ENCODE measurements at regions not wholly inside any gene's neighbourhood (a gene's known extent, or its start where the extent isn't known, plus 50 kb on each side); places are given as distances from the start of the nearest gene placed in this dataset.
"Not testable (repeated sequence)": the region's sequence is repeated elsewhere in the genome, so short reads cannot be mapped to it uniquely, and the experiment has no call there.

- no peak for DNase-seq
- H3K4me3 Mint-ChIP-seq: no peak overlapping the region
- H3K9me3 Mint-ChIP-seq: peaks cover 2% of the 10 kb centered on the region
- no peaks in the 10 kb centered on the region for H3K4me1 Mint-ChIP-seq
- CTCF ChIA-PET: interaction anchor here (0.9 kb wide), 1 partner anchor 10 kb away, joined by 3 read pairs; no protein-coding TSS in a partner anchor
- H3K27me3 Mint-ChIP-seq: no peaks in the 10 kb centered on the region
- H3K36me3 Mint-ChIP-seq (ENCODE audit: low read depth): no peaks in the 10 kb centered on the region
- POLR2A ChIA-PET: no interaction called here
- H3K27ac Mint-ChIP-seq: no peak overlapping the region
These were observed 249.3 kb upstream of the AVPR1A start for GRCh38 chr12:63400318-63400717.

DNA sequence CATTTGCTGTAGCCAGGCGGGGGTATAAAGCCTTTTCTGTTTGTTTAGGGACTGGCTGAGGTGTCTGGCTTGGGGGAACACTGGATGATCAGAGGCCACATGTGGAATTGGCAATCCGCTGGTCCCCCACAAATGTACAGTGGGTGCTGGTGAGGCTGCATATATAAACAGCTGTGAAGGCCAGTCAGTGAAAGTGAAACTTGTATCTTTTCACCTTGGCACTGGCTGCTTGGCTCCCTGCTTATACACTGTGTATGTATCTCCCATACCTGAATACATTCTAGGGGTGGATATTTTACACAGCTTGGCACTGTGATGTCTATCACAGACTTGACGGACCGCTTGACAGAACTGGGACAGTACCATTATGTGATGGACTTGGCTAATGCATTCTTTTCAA lies 246.8 kb upstream of the AVPR1A start:
- CTCF ChIA-PET: no interaction called here
- Mint-ChIP-seq H3K9me3 (peaks cover 2% of the 10 kb centered on the region), H3K4me1 (no peaks in the 10 kb centered on the region), H3K36me3 (ENCODE audit: low read depth) (no peaks in the 10 kb centered on the region), H3K27ac (no peak overlapping the region), H3K27me3 (no peaks in the 10 kb centered on the region), H3K4me3 (no peak overlapping the region)
- POLR2A ChIA-PET: no interaction called here
- no peak for DNase-seq

- DNase-seq: no peak
- Mint-ChIP-seq H3K27ac (no peak overlapping the region), H3K27me3 (no peaks in the 10 kb centered on the region), H3K4me3 (no peak overlapping the region), H3K36me3 (ENCODE audit: low read depth) (no peaks in the 10 kb centered on the region), H3K9me3 (peaks cover 2% of the 10 kb centered on the region), H3K4me1 (no peaks in the 10 kb centered on the region)
- POLR2A ChIA-PET: no interaction called here
- CTCF ChIA-PET: no interaction called here
These were observed 245.1 kb upstream of the AVPR1A start for GRCh38 chr12:63396135-63396534.

- Mint-ChIP-seq H3K27me3 (no peaks in the 10 kb centered on the region), H3K4me3 (no peak overlapping the region), H3K4me1 (no peaks in the 10 kb centered on the region), H3K9me3 (peaks cover 2% of the 10 kb centered on the region), H3K36me3 (ENCODE audit: low read depth) (no peaks in the 10 kb centered on the region), H3K27ac (no peak overlapping the region)
- CTCF ChIA-PET: no interaction called here
- POLR2A ChIA-PET: no interaction called here
- no peak for DNase-seq
These were observed 244.0 kb upstream of the AVPR1A start for GRCh38 chr12:63394983-63395382.

GRCh38 chr12:63394349-63394748 lies 243.3 kb upstream of the AVPR1A start:
- H3K4me1 Mint-ChIP-seq: no peaks in the 10 kb centered on the region
- DNase-seq: no peak
- no peaks in the 10 kb centered on the region for H3K27me3 Mint-ChIP-seq
- ChIA-PET CTCF (no interaction called here), POLR2A (no interaction called here)
- no peak overlapping the region for H3K27ac Mint-ChIP-seq
- no peaks in the 10 kb centered on the region for H3K36me3 Mint-ChIP-seq (ENCODE audit: low read depth)
- H3K4me3 Mint-ChIP-seq: no peak overlapping the region
- H3K9me3 Mint-ChIP-seq: peaks cover 2% of the 10 kb centered on the region

- no peak for DNase-seq
- no peak overlapping the region for H3K4me3 Mint-ChIP-seq
- peak overlapping the region; percentile 1 for H3K27ac Mint-ChIP-seq
- POLR2A ChIA-PET: no interaction called here
- H3K36me3 Mint-ChIP-seq (ENCODE audit: low read depth): no peaks in the 10 kb centered on the region
- no peaks in the 10 kb centered on the region for H3K4me1 Mint-ChIP-seq
- CTCF ChIA-PET: no interaction called here
- no peaks in the 10 kb centered on the region for H3K9me3 Mint-ChIP-seq
- no peaks in the 10 kb centered on the region for H3K27me3 Mint-ChIP-seq
These were observed 238.2 kb upstream of the AVPR1A start for GRCh38 chr12:63389211-63389610.

DNA sequence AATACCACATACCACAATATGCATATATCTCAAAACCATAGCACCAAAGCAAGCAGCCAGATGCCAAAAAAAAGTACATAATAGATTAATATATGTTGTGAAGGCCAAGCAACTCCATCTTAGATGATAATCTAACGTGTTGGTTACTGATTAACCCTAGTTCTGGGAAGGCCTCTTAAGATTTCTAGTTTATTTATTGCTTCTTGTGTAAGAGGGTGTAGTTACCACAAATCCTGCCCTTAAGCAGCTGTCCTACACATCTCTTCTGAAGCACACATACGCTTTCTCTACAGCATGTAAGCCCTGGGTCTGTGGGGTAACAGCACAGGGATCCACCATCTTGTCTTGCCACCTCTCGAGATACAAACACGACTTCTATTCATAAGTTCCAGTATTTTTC lies 236.8 kb upstream of the AVPR1A start:
- CTCF ChIA-PET: no interaction called here
- H3K4me1 Mint-ChIP-seq: no peaks in the 10 kb centered on the region
- no peak overlapping the region for H3K4me3 Mint-ChIP-seq

GRCh38 chr12:63382930-63383329 lies 231.9 kb upstream of the AVPR1A start:
- no peak for DNase-seq
- POLR2A ChIA-PET: no interaction called here
- H3K27me3 Mint-ChIP-seq: no peaks in the 10 kb centered on the region
- H3K36me3 Mint-ChIP-seq (ENCODE audit: low read depth): no peaks in the 10 kb centered on the region
- H3K9me3 Mint-ChIP-seq: no peaks in the 10 kb centered on the region
- no peak overlapping the region for H3K4me3 Mint-ChIP-seq
- H3K4me1 Mint-ChIP-seq: no peaks in the 10 kb centered on the region
- H3K27ac Mint-ChIP-seq: no peak overlapping the region
- CTCF ChIA-PET: no interaction called here

More for the DNA sequence above, 236.8 kb upstream of the AVPR1A start:
- Mint-ChIP-seq H3K36me3 (ENCODE audit: low read depth) (no peaks in the 10 kb centered on the region), H3K27ac (no peak overlapping the region), H3K27me3 (no peaks in the 10 kb centered on the region), H3K9me3 (no peaks in the 10 kb centered on the region)
- no peak for DNase-seq
- POLR2A ChIA-PET: no interaction called here

DNA sequence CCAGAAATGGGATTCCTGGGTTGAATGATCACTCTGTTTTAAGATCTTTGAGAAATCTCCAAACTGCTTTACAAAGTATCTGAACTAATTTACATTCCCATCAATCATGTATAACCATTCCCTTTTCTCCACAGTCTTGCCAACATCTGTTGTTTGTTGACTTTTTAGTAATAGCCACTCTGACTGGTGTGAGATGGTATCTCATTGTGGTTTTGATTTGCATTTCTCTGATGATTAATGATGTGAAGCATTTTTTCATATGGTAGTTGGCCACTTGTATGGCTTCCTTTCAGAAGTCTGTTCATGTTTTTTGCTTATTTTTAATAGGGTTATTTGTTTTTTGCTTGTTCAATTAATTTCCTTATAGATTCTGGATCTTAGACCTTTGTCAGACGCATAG lies 211.8 kb upstream of the AVPR1A start:
- no peaks in the 10 kb centered on the region for H3K4me1 Mint-ChIP-seq
- DNase-seq: no peak
- ChIA-PET POLR2A (no interaction called here), CTCF (no interaction called here)
- H3K9me3 Mint-ChIP-seq: peaks cover 5% of the 10 kb centered on the region
- no peak overlapping the region for H3K4me3 Mint-ChIP-seq
- no peaks in the 10 kb centered on the region for H3K36me3 Mint-ChIP-seq (ENCODE audit: low read depth)
- no peaks in the 10 kb centered on the region for H3K27me3 Mint-ChIP-seq
- no peak overlapping the region for H3K27ac Mint-ChIP-seq

DNA sequence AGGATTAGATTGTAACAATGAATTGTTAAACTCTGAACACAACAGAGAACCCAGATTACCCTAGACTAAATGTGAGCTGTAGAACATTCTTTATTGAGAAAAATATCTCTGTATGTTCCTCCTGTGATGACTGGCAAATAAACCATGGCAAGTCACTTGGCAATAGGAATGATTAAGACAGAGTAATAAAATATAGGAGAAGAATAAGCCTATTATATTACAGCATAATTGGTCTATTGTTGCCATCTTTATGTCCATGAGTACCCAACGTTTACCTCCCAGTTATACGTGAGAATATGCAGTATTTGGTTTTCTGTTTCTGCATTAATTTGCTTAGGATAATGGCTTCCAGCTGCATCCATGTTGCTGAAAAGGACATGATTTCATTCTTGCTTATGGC lies 211.2 kb upstream of the AVPR1A start:
- DNase-seq: no peak
- Mint-ChIP-seq H3K4me1 (no peaks in the 10 kb centered on the region), H3K27me3 (no peaks in the 10 kb centered on the region), H3K27ac (no peak overlapping the region), H3K9me3 (peaks cover 5% of the 10 kb centered on the region), H3K4me3 (no peak overlapping the region), H3K36me3 (ENCODE audit: low read depth) (no peaks in the 10 kb centered on the region)
- CTCF ChIA-PET: no interaction called here
- POLR2A ChIA-PET: no interaction called here

DNA sequence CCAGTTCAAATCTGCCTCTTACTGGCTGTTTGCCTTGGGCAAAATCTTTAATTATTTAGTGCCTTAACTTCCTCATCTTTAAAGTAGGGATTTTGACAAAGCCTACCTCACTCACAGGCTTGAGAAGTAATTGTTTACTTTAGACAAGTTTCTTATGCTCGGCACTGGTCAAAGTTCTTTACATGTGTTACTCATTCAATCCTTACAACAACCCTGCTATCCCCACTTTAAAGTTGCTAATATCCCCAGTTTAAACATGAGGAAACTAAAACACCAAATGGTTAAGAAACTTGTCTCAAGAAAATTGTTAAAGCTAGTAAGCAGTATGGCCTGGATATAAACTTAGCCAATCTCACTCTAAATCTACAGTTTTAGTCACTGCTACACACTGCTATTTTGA lies 204.0 kb upstream of the AVPR1A start:
- Mint-ChIP-seq H3K27ac (no peak overlapping the region), H3K36me3 (ENCODE audit: low read depth) (no peaks in the 10 kb centered on the region), H3K4me3 (no peak overlapping the region), H3K9me3 (no peaks in the 10 kb centered on the region), H3K27me3 (no peaks in the 10 kb centered on the region), H3K4me1 (no peaks in the 10 kb centered on the region)
- no peak for DNase-seq
- ChIA-PET POLR2A (no interaction called here), CTCF (no interaction called here)

DNA sequence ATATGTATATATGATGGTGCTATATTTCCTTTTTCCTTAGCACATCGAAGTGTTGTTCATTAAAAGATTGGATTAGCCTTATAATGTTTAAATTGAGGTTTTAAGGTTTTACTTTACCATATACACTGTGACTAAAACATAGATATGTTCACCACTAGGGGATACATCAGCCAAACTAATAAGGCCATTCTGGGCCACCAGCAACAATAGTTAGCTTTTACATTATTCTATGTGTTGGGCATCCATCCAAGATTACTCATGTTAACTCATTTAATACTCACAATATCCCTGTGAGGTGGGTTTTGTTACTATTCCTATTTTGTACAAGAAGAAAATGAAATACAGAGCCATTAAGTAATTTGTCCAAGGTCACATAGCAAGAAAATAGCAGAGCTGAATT lies 202.6 kb upstream of the AVPR1A start:
- POLR2A ChIA-PET: no interaction called here
- Mint-ChIP-seq H3K36me3 (ENCODE audit: low read depth) (no peaks in the 10 kb centered on the region), H3K9me3 (no peaks in the 10 kb centered on the region), H3K4me1 (no peaks in the 10 kb centered on the region), H3K27ac (no peak overlapping the region), H3K4me3 (no peak overlapping the region), H3K27me3 (no peaks in the 10 kb centered on the region)
- DNase-seq: no peak
- CTCF ChIA-PET: no interaction called here

DNA sequence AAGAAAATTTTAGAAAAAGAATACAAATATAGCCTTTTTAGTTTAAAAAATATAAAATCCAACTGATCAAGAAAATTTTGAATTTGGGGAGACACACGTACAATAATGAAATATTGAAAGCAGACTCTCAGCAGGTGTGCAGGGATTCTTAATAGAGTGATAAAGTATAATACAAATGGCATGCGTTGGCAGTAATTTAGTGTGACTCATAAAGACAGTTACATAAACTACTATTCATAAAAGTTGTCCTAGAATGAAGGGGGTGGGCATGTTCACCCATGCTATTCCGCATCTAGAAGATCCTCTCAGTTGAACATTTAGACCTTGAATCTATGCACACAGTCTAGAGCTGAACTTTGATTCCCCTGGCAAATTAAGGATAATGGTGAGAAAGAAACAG lies 200.4 kb upstream of the AVPR1A start:
- Mint-ChIP-seq H3K27me3 (no peaks in the 10 kb centered on the region), H3K27ac (no peak overlapping the region), H3K4me1 (no peaks in the 10 kb centered on the region), H3K9me3 (no peaks in the 10 kb centered on the region), H3K36me3 (ENCODE audit: low read depth) (no peaks in the 10 kb centered on the region), H3K4me3 (no peak overlapping the region)
- DNase-seq: no peak
- ChIA-PET POLR2A (no interaction called here), CTCF (no interaction called here)

GRCh38 chr12:63348556-63348955 lies 197.6 kb upstream of the AVPR1A start:
- no peaks in the 10 kb centered on the region for H3K9me3 Mint-ChIP-seq
- CTCF ChIA-PET: no interaction called here

GRCh38 chr12:63337158-63337557 lies 186.2 kb upstream of the AVPR1A start:
- H3K4me1 Mint-ChIP-seq; H3K4me3 Mint-ChIP-seq; H3K27ac Mint-ChIP-seq; H3K9me3 Mint-ChIP-seq; H3K27me3 Mint-ChIP-seq; DNase-seq; H3K36me3 Mint-ChIP-seq (ENCODE audit: low read depth); CTCF ChIA-PET; POLR2A ChIA-PET: not testable (repeated sequence)

More at GRCh38 chr12:63348556-63348955, 197.6 kb upstream of the AVPR1A start:
- Mint-ChIP-seq H3K27ac (no peak overlapping the region), H3K4me3 (no peak overlapping the region), H3K4me1 (no peaks in the 10 kb centered on the region), H3K27me3 (no peaks in the 10 kb centered on the region), H3K36me3 (ENCODE audit: low read depth) (no peaks in the 10 kb centered on the region)
- no peak for DNase-seq
- POLR2A ChIA-PET: no interaction called here
